ENCODE measurements at regions not wholly inside any gene's neighbourhood (a gene's known extent, or its start where the extent isn't known, plus 50 kb on each side); places are given as distances from the start of the nearest gene placed in this dataset.
"Not testable (repeated sequence)": the region's sequence is repeated elsewhere in the genome, so short reads cannot be mapped to it uniquely, and the experiment has no call there.

GRCh38 chr2:57698392-57698791, 348.2 kb upstream of the VRK2 start:
- DNase-seq (ENCODE audit: low read depth in 2 of 2) = no peak

- no peak for DNase-seq (ENCODE audit: low read depth in 2 of 2)
These were observed 347.6 kb upstream of the VRK2 start for GRCh38 chr2:57698935-57699449.

- no peak for DNase-seq (ENCODE audit: low read depth in 2 of 2)
These were observed 345.2 kb upstream of the VRK2 start for GRCh38 chr2:57701391-57701791.

GRCh38 chr2:57703407-57703806, 343.2 kb upstream of the VRK2 start:
- no peak for DNase-seq (ENCODE audit: low read depth in 2 of 2)

GRCh38 chr2:57707794-57708193, 338.8 kb upstream of the VRK2 start:
- not testable (repeated sequence) for DNase-seq (ENCODE audit: low read depth in 2 of 2)

GRCh38 chr2:57711991-57712390, 334.6 kb upstream of the VRK2 start:
- DNase-seq (ENCODE audit: low read depth in 2 of 2) = no peak

- no peak for DNase-seq (ENCODE audit: low read depth in 2 of 2)
These were observed 325.6 kb upstream of the VRK2 start for GRCh38 chr2:57720728-57721627.

- no peak for DNase-seq (ENCODE audit: low read depth in 2 of 2)
These were observed 321.2 kb upstream of the VRK2 start for GRCh38 chr2:57725337-57725947.

GRCh38 chr2:57726294-57726693, 320.3 kb upstream of the VRK2 start:
- no peak for DNase-seq (ENCODE audit: low read depth in 2 of 2)

- no peak for DNase-seq (ENCODE audit: low read depth in 2 of 2)
These were observed 317.9 kb upstream of the VRK2 start for GRCh38 chr2:57728691-57729090.

GRCh38 chr2:57733956-57734355, 312.6 kb upstream of the VRK2 start:
- DNase-seq (ENCODE audit: low read depth in 2 of 2) = no peak

- DNase-seq (ENCODE audit: low read depth in 2 of 2) = no peak
These were observed 305.7 kb upstream of the VRK2 start for GRCh38 chr2:57740891-57741290.

GRCh38 chr2:57753636-57754035, 293.0 kb upstream of the VRK2 start:
- DNase-seq (ENCODE audit: low read depth in 2 of 2) = no peak

GRCh38 chr2:57758686-57759085, 287.9 kb upstream of the VRK2 start:
- no peak for DNase-seq (ENCODE audit: low read depth in 2 of 2)

GRCh38 chr2:57759131-57759530, 287.5 kb upstream of the VRK2 start:
- DNase-seq (ENCODE audit: low read depth in 2 of 2) = no peak

- peak; percentile 41 to 60 for DNase-seq (ENCODE audit: low read depth in 2 of 2)
These were observed 286.7 kb upstream of the VRK2 start for GRCh38 chr2:57759822-57760300.

- DNase-seq (ENCODE audit: low read depth in 2 of 2) = no peak
These were observed 286.2 kb upstream of the VRK2 start for GRCh38 chr2:57760381-57760801.

- DNase-seq (ENCODE audit: low read depth in 2 of 2) = no peak
These were observed 269.7 kb upstream of the VRK2 start for GRCh38 chr2:57776916-57777315.

GRCh38 chr2:57782587-57782986, 264.0 kb upstream of the VRK2 start:
- no peak for DNase-seq (ENCODE audit: low read depth in 2 of 2)

- DNase-seq (ENCODE audit: low read depth in 2 of 2) = no peak
These were observed 253.3 kb upstream of the VRK2 start for GRCh38 chr2:57793310-57793709.

GRCh38 chr2:57796527-57796926, 250.1 kb upstream of the VRK2 start:
- DNase-seq (ENCODE audit: low read depth in 2 of 2) = no peak

GRCh38 chr2:57798346-57798745, 248.3 kb upstream of the VRK2 start:
- no peak for DNase-seq (ENCODE audit: low read depth in 2 of 2)

- DNase-seq (ENCODE audit: low read depth in 2 of 2) = no peak
These were observed 244.4 kb upstream of the VRK2 start for GRCh38 chr2:57802243-57802642.

Measured in stimulated activated CD8-positive, alpha-beta memory T cell treated with anti-CD3 and anti-CD28 coated beads, Interleukin-7, amount 100 ng/mL, for 1 hour (primary cell).